ENCODE measurements at regions not wholly inside any gene's neighbourhood (a gene's known extent, or its start where the extent isn't known, plus 50 kb on each side); places are given as distances from the start of the nearest gene placed in this dataset.

- DNase-seq, result no peak
These were observed 52.4 kb upstream of the WDR26 start for GRCh38 chr1:224486801-224487583.

- no peak for DNase-seq
These were observed 54.4 kb upstream of the WDR26 start for GRCh38 chr1:224488806-224489499.

- no peak for DNase-seq
These were observed 55.2 kb upstream of the WDR26 start for GRCh38 chr1:224489534-224490365.

- no peak for DNase-seq
These were observed 56.2 kb upstream of the WDR26 start for GRCh38 chr1:224490549-224491537.

- no peak for DNase-seq
These were observed 57.4 kb upstream of the WDR26 start for GRCh38 chr1:224492015-224492414.

GRCh38 chr1:224492632-224493031, 58.0 kb upstream of the WDR26 start:
- no peak for DNase-seq

GRCh38 chr1:224493269-224493668, 58.7 kb upstream of the WDR26 start:
- DNase-seq, result no peak

GRCh38 chr1:224494343-224494742, 59.7 kb upstream of the WDR26 start:
- DNase-seq, result no peak

- no peak for DNase-seq
These were observed 61.3 kb upstream of the WDR26 start for GRCh38 chr1:224495866-224496265.

- no peak for DNase-seq
These were observed 62.2 kb upstream of the WDR26 start for GRCh38 chr1:224496826-224497225.

- peak; percentile 81 for DNase-seq
These were observed 63.3 kb upstream of the WDR26 start for GRCh38 chr1:224497714-224498573.

- DNase-seq, result peak; percentile 50
These were observed 64.1 kb upstream of the WDR26 start for GRCh38 chr1:224498574-224499170.

GRCh38 chr1:224499204-224499603, 64.6 kb upstream of the WDR26 start:
- DNase-seq, result no peak

GRCh38 chr1:224500796-224501195, 66.2 kb upstream of the WDR26 start:
- no peak for DNase-seq

- no peak for DNase-seq
These were observed 67.2 kb upstream of the WDR26 start for GRCh38 chr1:224501836-224502235.

GRCh38 chr1:224502459-224503160, 68.0 kb upstream of the WDR26 start:
- DNase-seq, result no peak

- peak; percentile 77 for DNase-seq
These were observed 68.8 kb upstream of the WDR26 start for GRCh38 chr1:224503161-224504118.

GRCh38 chr1:224504297-224505041, 69.9 kb upstream of the WDR26 start:
- no peak for DNase-seq
